GM19025 (cell line): ENCODE measurements at regions not wholly inside any gene's neighbourhood (a gene's known extent, or its start where the extent isn't known, plus 50 kb on each side); places are given as distances from the start of the nearest gene placed in this dataset.

Source experiments
- ATAC-seq: cut with Tn5 transposase; IDR thresholded peaks from one replicate; pipeline ENCODE4 v1.9.1; 2021; ENCODE audit warnings: mild to moderate bottlenecking, low read depth, moderate library complexity; ENCODE audit not compliant: unreplicated experiment

GRCh38 chr4:71268166-71268565, 70.7 kb upstream of the SLC4A4 start:
- no peak for ATAC-seq

DNA sequence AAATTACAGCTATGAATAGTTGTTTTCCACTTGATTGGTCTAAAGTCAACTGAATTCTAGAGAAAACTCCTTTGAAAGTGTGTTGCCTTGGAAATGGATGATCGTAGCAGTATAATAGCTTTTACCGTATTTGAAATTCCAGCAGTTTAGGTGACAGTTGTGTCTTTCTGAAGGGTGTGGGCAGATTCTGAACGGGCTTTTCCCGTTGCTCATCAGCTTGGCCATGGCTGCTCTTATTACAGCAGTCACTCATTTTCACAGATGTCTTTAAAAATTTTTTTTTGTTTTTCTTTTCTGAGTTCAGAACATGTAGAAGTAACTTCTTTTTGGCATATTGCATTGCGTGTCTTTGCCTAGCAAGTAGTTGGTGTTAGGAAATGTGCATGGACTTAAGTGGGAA, 69.6 kb upstream of the SLC4A4 start:
- no peak for ATAC-seq

DNA sequence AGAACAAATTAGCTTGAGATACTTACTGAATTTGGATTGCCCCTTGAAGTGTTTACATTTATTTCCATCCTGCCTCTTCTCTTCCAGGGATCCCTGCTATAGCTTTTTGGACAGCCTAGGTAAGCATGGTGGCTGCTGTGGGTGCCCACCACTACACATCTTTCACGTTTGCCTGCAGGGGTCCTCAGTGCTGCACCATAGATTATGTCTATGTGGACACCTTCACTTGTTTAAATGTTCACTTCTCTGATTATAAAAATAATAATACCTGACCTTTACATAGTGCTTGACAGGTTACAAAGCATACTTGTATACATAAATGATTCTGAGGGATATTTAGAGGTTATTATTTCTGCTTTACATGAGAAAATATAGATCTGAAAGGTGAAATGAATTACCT, 67.9 kb upstream of the SLC4A4 start:
- no peak for ATAC-seq

DNA sequence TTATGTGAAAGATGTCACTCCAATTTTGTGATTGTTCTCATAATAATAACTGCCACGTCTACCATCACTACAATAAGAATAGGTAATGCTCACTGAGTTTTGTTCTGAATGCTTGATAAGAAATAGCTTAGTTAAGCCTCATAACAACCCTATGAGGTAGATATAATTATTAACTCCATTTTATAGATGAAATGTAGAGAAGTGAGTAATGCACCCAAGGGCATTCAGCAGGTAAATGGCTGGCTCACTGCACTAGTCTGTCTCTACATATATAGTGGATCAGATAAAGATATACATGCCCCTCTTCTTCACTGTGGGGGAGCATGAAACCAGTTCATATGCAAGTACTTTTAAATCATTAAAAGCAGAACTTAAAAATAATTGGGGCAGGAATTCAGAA, 65.8 kb upstream of the SLC4A4 start:
- ATAC-seq: no peak

DNA sequence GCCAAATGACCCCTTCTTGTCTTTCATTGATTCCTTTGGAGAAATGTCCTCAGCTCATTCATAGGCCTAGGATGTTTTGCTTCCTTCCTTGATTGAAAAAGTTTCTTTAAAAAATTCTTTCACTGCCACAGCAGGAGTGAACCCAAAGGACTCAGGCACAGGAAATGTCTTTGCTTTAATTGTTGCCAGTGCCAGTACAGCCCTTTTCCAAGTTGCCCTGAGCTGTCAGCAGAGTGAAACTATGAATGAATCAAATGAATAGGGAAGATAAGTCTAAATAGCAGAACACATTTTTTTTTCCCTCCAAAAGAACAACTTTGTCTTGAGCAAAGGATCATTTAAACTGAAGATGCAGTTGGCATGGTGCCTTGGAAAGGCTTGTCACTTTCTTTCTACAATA, 63.8 kb upstream of the SLC4A4 start:
- no peak for ATAC-seq

- no peak for ATAC-seq
Observed at GRCh38 chr4:71275570-71275969, 63.2 kb upstream of the SLC4A4 start.

- ATAC-seq: no peak
Observed at GRCh38 chr4:71277353-71277752, 61.5 kb upstream of the SLC4A4 start.

DNA sequence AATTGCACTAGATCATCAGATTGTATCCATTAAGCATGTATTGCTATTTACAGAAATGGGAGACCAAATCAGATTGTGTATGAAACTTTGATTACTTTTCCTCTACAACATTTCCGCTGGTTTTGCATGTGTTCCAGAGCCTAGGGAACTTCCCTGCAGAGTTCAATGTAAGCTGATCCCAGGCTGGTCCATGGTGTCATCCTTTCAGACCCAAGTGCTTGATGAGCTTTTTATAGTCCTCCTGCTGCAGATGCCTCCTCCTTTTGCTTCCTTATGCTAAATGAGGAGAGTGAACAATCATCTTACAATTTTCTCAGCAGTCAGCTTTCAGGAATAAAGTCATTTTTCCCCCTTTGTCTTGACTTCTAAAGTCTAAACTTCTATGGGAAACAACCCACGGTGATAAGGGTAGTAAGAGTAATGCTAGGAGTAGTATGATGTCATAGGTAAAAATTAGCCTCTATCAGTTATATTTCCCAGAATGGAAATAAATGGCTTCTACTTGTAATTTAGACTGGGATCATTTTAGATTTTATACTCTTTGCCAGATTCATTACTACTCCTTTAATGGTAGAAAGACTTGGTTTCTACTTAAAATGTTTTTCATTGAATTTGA, 55.1 kb upstream of the SLC4A4 start:
- no peak for ATAC-seq

DNA sequence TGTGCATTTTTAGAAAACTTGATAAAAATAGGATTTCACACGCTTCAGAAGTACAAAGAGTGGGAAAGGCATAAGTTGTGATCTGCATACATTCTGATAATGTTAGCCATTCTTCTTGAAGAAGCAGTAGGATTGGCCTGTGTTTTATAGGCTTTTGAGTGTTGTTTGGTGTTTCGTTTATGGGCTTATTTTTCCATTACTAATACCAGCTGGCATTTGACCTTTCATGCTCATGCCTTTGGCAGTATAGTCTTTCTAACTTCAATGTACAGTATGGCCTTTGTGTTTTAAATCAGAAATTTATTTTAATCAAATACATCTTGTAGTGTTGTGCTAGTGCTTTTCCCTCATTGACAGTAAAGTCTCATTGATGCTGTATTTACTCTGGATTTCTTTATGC, 51.5 kb upstream of the SLC4A4 start:
- ATAC-seq: no peak

DNA sequence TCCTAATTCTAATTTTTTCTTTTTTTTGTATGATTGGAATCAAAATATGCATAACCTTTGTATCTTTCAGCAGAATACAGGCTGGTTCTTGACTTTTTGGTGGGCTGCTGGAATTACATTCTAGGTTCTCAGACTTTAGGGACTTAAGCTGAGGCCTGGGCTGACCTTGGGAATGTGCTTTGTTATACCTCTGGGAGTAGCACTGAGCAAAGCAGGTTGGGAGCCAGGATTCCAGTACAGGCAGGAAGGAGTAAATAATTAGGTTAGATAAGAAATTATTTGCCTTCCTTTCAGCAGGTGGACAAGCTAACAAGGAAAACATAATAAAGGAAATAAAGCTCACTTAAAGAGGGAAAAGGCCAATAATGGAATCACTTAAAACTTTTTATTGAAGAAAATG, 49.9 kb upstream of the SLC4A4 start:
- no peak for ATAC-seq
